Testis (tissue), 2 donors: ENCODE measurements at regions not wholly inside any gene's neighbourhood (a gene's known extent, or its start where the extent isn't known, plus 50 kb on each side); places are given as distances from the start of the nearest gene placed in this dataset.

Source experiments
- POLR2A ChIP-seq: fragments of 450-650 bp; IDR thresholded peaks from one replicate; pipeline ENCODE4 v1.6.1; 2017; ENCODE audit warnings: antibody characterized with exemption, mild to moderate bottlenecking, moderate library complexity
- TF ChIP-seq, protein P1 (sequence below), 3 experiments: fragments of 450-650 bp in 2 of 3; fragments of 200-600 bp in 1 of 3; sonication (generic) in 1 of 3; IDR thresholded peaks; one replicate each; pipeline ENCODE4 v1.5.1; 2016 to 2019; ENCODE audit warnings: antibody characterized with exemption in 3 of 3, mild to moderate bottlenecking in 2 of 3, moderate library complexity in 1 of 3

DNA sequence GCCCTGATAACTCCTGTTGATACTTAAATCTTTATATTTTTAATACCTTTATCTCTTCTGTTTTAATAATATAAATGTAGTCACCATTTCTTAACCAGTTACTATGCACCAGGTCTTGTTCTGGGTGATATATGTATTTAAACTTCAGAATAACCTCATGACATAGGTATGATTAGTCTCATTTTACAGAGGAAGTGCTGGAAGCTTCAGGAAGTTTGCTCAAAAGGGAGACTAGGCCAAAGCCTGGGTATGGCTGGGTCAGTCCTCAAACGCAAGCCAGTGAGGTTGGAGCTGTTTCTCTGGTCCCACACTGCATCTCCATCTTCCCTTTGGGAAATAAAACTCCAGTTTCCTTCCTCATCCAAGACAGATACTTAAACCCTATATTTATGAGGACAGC lies 204.7 kb upstream of the TANK start:
- no peak for TF ChIP-seq POLR2A
- TF ChIP-seq, protein P1, sequence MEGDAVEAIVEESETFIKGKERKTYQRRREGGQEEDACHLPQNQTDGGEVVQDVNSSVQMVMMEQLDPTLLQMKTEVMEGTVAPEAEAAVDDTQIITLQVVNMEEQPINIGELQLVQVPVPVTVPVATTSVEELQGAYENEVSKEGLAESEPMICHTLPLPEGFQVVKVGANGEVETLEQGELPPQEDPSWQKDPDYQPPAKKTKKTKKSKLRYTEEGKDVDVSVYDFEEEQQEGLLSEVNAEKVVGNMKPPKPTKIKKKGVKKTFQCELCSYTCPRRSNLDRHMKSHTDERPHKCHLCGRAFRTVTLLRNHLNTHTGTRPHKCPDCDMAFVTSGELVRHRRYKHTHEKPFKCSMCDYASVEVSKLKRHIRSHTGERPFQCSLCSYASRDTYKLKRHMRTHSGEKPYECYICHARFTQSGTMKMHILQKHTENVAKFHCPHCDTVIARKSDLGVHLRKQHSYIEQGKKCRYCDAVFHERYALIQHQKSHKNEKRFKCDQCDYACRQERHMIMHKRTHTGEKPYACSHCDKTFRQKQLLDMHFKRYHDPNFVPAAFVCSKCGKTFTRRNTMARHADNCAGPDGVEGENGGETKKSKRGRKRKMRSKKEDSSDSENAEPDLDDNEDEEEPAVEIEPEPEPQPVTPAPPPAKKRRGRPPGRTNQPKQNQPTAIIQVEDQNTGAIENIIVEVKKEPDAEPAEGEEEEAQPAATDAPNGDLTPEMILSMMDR (IDR thresholded peaks at IDR 0.05) = no peak
